ENCODE measurements at regions not wholly inside any gene's neighbourhood (a gene's known extent, or its start where the extent isn't known, plus 50 kb on each side); places are given as distances from the start of the nearest gene placed in this dataset.

DNA sequence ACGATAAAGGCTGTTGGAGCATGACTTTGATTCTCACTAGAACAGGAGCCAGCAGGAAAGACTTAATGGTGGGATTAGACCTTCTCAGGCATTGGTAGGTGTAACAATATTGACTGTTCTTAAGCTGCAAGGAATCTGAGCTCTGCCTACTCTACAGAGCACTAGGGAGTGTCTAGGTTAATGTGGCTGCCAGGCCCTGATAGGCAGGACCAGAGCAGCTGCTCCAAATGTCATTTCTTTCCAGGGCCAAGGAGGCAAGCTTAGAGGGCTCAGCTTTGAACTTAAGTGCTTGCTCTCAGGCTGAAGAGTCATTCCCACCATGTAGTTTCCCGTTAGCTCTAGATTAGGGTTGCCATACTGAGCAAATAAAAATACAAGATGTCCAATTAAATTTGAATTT lies 96.8 kb downstream of the RAB18 start:
- no peak overlapping the region for H3K27ac ChIP-seq (ENCODE audit: insufficient read depth, low read depth, low read length)
- H3K9me1 ChIP-seq (replicated peaks; ENCODE audit: control insufficient read depth, extremely low read depth, insufficient read depth, low read length), result no peaks in the 10 kb centered on the region
- H3K9me3 ChIP-seq (replicated peaks; ENCODE audit: control insufficient read depth, insufficient read depth, low read length), result no peaks in the 10 kb centered on the region
- DNase-seq (ENCODE audit: low read depth, low spot score) (no peak), FAIRE-seq (no peak)
- H4K20me1 ChIP-seq (replicated peaks; ENCODE audit: control insufficient read depth, extremely low read depth, insufficient read depth, low read length), result no peaks in the 10 kb centered on the region
- H3K4me1 ChIP-seq (ENCODE audit: control insufficient read depth, extremely low read depth, insufficient read depth, low read length), result no peaks in the 10 kb centered on the region
- no TSS peak for BruUV-seq (replicated peaks)
- no peak overlapping the region for H3K9ac ChIP-seq (replicated peaks; ENCODE audit: extremely low read depth, insufficient read depth, low read length)
- no peak overlapping the region for H2AFZ ChIP-seq (ENCODE audit: low read depth, low read length)
- no peak overlapping the region for H3K4me3 ChIP-seq (replicated peaks in 1 of 3; ENCODE audit: insufficient read depth in 1 of 3, low read depth in 1 of 3, low read length in 3 of 3)
- H3K36me3 ChIP-seq (ENCODE audit: control insufficient read depth in 2 of 2, extremely low read depth in 1 of 2, insufficient read depth in 2 of 2, low read length in 2 of 2), result no peaks in the 10 kb centered on the region
- dilution Hi-C loops (cut with MboI; ENCODE audit: extremely low pct_ligation_motif_present, low sequenced_read_pairs) (no loop called here), intact Hi-C loops (cut with micrococcal nuclease) (no loop called here)
- no peak overlapping the region for H3K4me2 ChIP-seq (ENCODE audit: insufficient read depth, low read length)
- H3K27me3 ChIP-seq (ENCODE audit: control insufficient read depth in 2 of 2, insufficient read depth in 2 of 2, low read length in 2 of 2), result no peaks in the 10 kb centered on the region
- no peaks in the 10 kb centered on the region for H3K79me2 ChIP-seq (ENCODE audit: control insufficient read depth, insufficient read depth, low read length)
- ChIA-PET POLR2A (no interaction called here), CTCF (no interaction called here)
- TF ChIP-seq GATA2 (IDR thresholded peaks at IDR 0.05; ENCODE audit: insufficient read depth, insufficient read length, low read depth, low read length), result no peak
- no peak for TF ChIP-seq POLR2AphosphoS5 (IDR thresholded peaks at IDR 0.05; ENCODE audit: insufficient read depth, low read depth, low read length)
- no peak for TF ChIP-seq EZH2 (IDR thresholded peaks at IDR 0.05; ENCODE audit: borderline replicate concordance, low read depth, low read length, severe bottlenecking)

GRCh38 chr10:27601503-27601902 lies 97.4 kb downstream of the RAB18 start:
- no peaks in the 10 kb centered on the region for H3K4me1 ChIP-seq (ENCODE audit: control insufficient read depth, extremely low read depth, insufficient read depth, low read length)
- ChIA-PET POLR2A (no interaction called here), CTCF (no interaction called here)
- no peak overlapping the region for H3K4me3 ChIP-seq (replicated peaks in 1 of 3; ENCODE audit: insufficient read depth in 1 of 3, low read depth in 1 of 3, low read length in 3 of 3)
- H3K27me3 ChIP-seq (ENCODE audit: control insufficient read depth in 2 of 2, insufficient read depth in 2 of 2, low read length in 2 of 2), result no peaks in the 10 kb centered on the region
- no peaks in the 10 kb centered on the region for H3K36me3 ChIP-seq (ENCODE audit: control insufficient read depth in 2 of 2, extremely low read depth in 1 of 2, insufficient read depth in 2 of 2, low read length in 2 of 2)
- dilution Hi-C loops (cut with MboI; ENCODE audit: extremely low pct_ligation_motif_present, low sequenced_read_pairs) (no loop called here), intact Hi-C loops (cut with micrococcal nuclease) (no loop called here)
- no peaks in the 10 kb centered on the region for H3K9me1 ChIP-seq (replicated peaks; ENCODE audit: control insufficient read depth, extremely low read depth, insufficient read depth, low read length)
- H3K4me2 ChIP-seq (ENCODE audit: insufficient read depth, low read length), result no peak overlapping the region
- no peak for FAIRE-seq
- H2AFZ ChIP-seq (ENCODE audit: low read depth, low read length), result no peak overlapping the region
- no peak overlapping the region for H3K9ac ChIP-seq (replicated peaks; ENCODE audit: extremely low read depth, insufficient read depth, low read length)
- no peak for TF ChIP-seq FOS (IDR thresholded peaks at IDR 0.05; ENCODE audit: borderline replicate concordance, insufficient read depth, low read length)
- TF ChIP-seq, protein P1, sequence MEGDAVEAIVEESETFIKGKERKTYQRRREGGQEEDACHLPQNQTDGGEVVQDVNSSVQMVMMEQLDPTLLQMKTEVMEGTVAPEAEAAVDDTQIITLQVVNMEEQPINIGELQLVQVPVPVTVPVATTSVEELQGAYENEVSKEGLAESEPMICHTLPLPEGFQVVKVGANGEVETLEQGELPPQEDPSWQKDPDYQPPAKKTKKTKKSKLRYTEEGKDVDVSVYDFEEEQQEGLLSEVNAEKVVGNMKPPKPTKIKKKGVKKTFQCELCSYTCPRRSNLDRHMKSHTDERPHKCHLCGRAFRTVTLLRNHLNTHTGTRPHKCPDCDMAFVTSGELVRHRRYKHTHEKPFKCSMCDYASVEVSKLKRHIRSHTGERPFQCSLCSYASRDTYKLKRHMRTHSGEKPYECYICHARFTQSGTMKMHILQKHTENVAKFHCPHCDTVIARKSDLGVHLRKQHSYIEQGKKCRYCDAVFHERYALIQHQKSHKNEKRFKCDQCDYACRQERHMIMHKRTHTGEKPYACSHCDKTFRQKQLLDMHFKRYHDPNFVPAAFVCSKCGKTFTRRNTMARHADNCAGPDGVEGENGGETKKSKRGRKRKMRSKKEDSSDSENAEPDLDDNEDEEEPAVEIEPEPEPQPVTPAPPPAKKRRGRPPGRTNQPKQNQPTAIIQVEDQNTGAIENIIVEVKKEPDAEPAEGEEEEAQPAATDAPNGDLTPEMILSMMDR (IDR thresholded peaks at IDR 0.05; ENCODE audit: extremely low read depth in 1 of 2, insufficient read depth in 1 of 2, low read depth in 1 of 2, low read length in 2 of 2), result no peak
- TF ChIP-seq POLR2AphosphoS5 (IDR thresholded peaks at IDR 0.05; ENCODE audit: insufficient read depth, low read depth, low read length), result no peak
- TF ChIP-seq MYC (IDR thresholded peaks at IDR 0.05; ENCODE audit: low read depth, low read length), result no peak
- TF ChIP-seq MAX (IDR thresholded peaks at IDR 0.05; ENCODE audit: insufficient read depth, insufficient read length), result no peak
- TF ChIP-seq JUN (IDR thresholded peaks at IDR 0.05; ENCODE audit: borderline replicate concordance, insufficient read depth, insufficient read length, low read depth), result no peak
- TF ChIP-seq EZH2 (IDR thresholded peaks at IDR 0.05; ENCODE audit: borderline replicate concordance, low read depth, low read length, severe bottlenecking), result no peak
- TF ChIP-seq POLR2A (IDR thresholded peaks at IDR 0.05; ENCODE audit: low read depth, low read length), result no peak
- TF ChIP-seq GATA2 (IDR thresholded peaks at IDR 0.05; ENCODE audit: insufficient read depth, insufficient read length, low read depth, low read length), result no peak
- no peak for DNase-seq (ENCODE audit: low read depth, low spot score)
- H3K9me3 ChIP-seq (replicated peaks; ENCODE audit: control insufficient read depth, insufficient read depth, low read length), result no peaks in the 10 kb centered on the region
- BruUV-seq (replicated peaks), result no TSS peak
- no peak overlapping the region for H3K27ac ChIP-seq (ENCODE audit: insufficient read depth, low read depth, low read length)
- no peaks in the 10 kb centered on the region for H4K20me1 ChIP-seq (replicated peaks; ENCODE audit: control insufficient read depth, extremely low read depth, insufficient read depth, low read length)
- no peaks in the 10 kb centered on the region for H3K79me2 ChIP-seq (ENCODE audit: control insufficient read depth, insufficient read depth, low read length)
